ENCODE measurements at regions not wholly inside any gene's neighbourhood (a gene's known extent, or its start where the extent isn't known, plus 50 kb on each side); places are given as distances from the start of the nearest gene placed in this dataset.
"Not testable (repeated sequence)": the region's sequence is repeated elsewhere in the genome, so short reads cannot be mapped to it uniquely, and the experiment has no call there.

DNA sequence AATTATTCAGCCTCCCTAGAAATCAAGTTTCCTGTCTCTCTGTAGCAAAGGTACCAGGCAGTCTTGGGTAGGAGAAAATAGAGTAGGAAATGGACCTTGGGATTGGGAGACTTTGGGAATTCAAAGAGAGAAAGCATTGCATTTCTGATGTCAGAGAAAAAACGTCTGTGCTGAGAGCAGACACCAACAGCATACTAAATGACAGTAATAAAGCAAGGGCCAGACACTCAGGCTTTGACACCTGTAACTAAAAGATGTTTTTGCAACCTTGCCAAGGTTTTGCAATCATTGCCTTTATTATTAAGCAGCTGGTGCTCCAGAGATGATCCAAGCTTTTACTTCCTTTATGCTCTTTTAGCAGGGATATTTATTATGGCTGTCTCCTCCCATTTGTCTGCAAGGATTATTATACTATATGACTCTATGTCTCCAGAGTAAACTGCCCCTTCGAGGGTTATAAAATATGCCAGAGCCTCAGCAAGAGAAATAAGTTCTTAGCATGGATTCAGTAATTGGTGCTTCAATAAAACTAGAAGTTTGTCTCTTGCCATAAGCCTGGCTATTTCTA, 85.2 kb upstream of the GRAMD1B start:
- H3K27ac ChIP-seq = no peak overlapping the region
- TF ChIP-seq CTCF (conservative IDR thresholded peaks at IDR 0.05) = no peak
- no peak for TF ChIP-seq ZFX (IDR thresholded peaks at IDR 0.05)

GRCh38 chr11:123344188-123344587, 85.9 kb upstream of the GRAMD1B start:
- not testable (repeated sequence) for H3K27ac ChIP-seq

DNA sequence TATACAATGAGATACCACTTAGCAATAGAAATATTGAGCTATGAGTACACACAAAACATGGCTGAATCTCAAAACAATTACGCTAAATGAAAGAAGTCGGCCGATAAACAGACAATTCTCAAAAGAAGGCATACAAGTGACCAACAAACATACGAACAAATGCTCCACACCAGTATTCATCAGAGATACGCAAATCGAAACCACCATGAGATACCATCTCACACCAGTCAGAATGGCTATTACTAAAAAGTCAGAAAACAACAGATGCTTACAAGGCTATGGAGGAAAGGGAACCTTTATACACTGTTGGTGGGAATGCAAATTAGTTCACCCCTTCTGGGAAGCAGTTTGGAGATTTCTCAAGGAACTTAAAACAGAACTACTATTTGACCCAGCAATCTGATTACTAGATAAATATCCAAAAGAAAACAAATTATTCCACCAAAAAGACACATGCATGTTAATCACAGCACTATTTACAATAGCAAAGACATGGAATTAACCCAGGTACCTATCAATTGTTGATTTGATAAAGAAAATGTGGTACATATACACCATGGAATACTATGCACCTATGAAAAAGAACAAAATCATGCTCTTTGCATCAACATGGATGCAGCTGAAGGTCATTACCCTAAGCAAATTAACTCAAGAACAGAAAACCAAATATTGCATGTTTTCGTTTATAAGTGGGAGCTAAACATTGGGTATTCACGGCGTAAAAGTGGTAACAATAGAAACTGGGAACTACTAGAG, 90.9 kb upstream of the GRAMD1B start:
- no peak overlapping the region for H3K27ac ChIP-seq
- no peak for TF ChIP-seq ZFX (IDR thresholded peaks at IDR 0.05)
- no peak for TF ChIP-seq CTCF (conservative IDR thresholded peaks at IDR 0.05)

DNA sequence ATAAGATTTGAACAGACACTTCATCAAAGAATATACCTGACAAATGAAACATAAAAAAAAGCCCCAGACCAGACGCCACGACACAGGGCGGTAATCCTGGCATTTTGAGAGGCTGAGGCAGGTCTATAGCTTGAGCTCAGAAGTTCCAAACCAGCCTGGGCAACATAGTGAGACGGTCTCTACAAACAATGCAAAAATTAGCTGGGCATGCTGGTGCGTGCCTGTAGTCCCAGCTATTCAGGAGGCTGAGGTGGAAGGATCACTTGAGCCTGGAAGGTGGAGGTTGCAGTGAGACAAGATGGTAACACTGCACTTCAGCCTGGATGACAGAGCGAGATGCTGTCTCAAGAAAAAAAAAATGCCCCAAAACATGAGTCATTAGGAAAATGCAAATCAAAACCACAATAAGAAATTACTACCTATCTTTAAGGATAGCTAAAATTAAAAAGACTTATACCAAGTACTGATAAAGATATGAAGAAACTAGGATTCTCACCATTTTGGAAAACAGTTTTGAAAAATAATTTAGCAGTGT, 91.7 kb upstream of the GRAMD1B start:
- TF ChIP-seq ZFX (IDR thresholded peaks at IDR 0.05) = no peak
- no peak for TF ChIP-seq CTCF (conservative IDR thresholded peaks at IDR 0.05)
- no peak overlapping the region for H3K27ac ChIP-seq

GRCh38 chr11:123334925-123335324, 95.1 kb upstream of the GRAMD1B start:
- no peak for TF ChIP-seq ZFX (IDR thresholded peaks at IDR 0.05)
- no peak for TF ChIP-seq CTCF (conservative IDR thresholded peaks at IDR 0.05)

DNA sequence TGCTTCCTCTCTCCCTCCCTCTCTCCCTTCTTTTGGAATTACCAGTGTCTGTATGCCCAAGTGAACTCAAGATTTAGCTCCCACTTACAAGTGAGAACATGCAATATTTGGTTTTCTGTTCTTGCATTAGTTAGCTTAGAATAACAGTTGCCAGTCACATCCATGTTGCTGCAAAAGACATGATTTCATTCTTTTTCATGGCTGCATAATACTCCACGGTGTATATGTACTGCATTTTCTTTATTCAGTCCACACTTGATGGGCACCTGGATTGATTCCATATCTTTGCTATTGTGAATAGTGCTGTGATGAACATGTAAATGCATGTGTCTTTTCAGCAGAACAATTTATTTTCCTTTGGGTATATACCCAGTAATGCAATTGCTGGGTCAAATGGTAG, 97.5 kb upstream of the GRAMD1B start:
- H3K27ac ChIP-seq = not testable (repeated sequence)

More at GRCh38 chr11:123334925-123335324, 95.1 kb upstream of the GRAMD1B start:
- no peak overlapping the region for H3K27ac ChIP-seq

DNA sequence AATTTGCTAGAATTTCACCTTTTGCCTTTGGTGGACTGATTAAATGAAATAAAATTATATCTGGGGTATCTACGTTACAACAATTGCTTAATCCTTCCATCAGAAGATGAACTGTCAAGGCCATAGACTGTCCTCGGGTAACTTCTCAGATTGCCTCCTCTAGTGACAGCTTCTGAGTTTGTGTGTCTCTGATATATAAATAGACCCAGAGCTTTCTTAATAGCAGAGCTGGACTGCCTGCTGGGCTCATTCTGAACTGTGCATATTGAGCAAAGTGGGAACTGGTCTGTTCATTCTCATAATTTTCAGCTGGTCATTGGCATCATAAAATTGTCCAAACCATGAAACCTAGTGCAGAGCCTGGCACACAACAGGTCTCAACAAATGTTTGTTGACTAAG, 99.1 kb upstream of the GRAMD1B start:
- H3K27ac ChIP-seq = no peak overlapping the region
- TF ChIP-seq ZFX (IDR thresholded peaks at IDR 0.05) (no peak), CTCF (conservative IDR thresholded peaks at IDR 0.05) (no peak)

DNA sequence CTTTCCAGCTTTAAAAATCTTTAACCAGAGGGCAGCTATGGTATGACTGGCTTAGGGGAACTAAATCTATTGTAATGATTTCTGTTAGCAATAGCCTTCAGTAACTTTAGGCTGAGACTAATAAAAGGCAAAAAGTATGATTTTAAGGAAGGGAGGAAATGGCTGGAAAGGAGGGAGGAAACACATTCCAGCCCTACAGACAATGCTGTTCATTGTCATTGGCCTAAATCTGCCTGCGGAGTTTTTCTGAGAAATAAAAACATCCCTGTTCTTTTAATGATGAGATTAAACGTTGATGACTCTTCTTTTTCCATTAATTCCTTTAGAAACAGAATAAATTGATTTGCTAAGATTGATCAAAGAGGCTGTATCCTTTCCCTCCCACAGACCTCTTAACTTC, 99.6 kb upstream of the GRAMD1B start:
- H3K27ac ChIP-seq = no peak overlapping the region
- TF ChIP-seq CTCF (conservative IDR thresholded peaks at IDR 0.05) (no peak), ZFX (IDR thresholded peaks at IDR 0.05) (no peak)

Data from C4-2B (cell line).